CD4-positive, alpha-beta T cell treated with Interleukin-4 for 4 hours (primary cell): ENCODE measurements at regions not wholly inside any gene's neighbourhood (a gene's known extent, or its start where the extent isn't known, plus 50 kb on each side); places are given as distances from the start of the nearest gene placed in this dataset.

Source experiments
- DNase-seq: peaks from one replicate; pipeline ENCODE4 v3.0.0-alpha.2; 2020

- no peak for DNase-seq
These were observed 300.4 kb downstream of the DTWD2 start for GRCh38 chr5:118687661-118688621.

GRCh38 chr5:118687100-118687499, 301.2 kb downstream of the DTWD2 start:
- DNase-seq, result no peak

GRCh38 chr5:118681655-118682054, 306.7 kb downstream of the DTWD2 start:
- DNase-seq, result no peak

- no peak for DNase-seq
These were observed 308.9 kb downstream of the DTWD2 start for GRCh38 chr5:118679264-118679940.

- no peak for DNase-seq
These were observed 309.6 kb downstream of the DTWD2 start for GRCh38 chr5:118678746-118679145.

- no peak for DNase-seq
These were observed 313.1 kb downstream of the DTWD2 start for GRCh38 chr5:118675247-118675646.

- no peak for DNase-seq
These were observed 330.8 kb downstream of the DTWD2 start for GRCh38 chr5:118657576-118657975.

- no peak for DNase-seq
These were observed 334.5 kb downstream of the DTWD2 start for GRCh38 chr5:118653872-118654271.

- DNase-seq, result no peak
These were observed 335.2 kb downstream of the DTWD2 start for GRCh38 chr5:118653183-118653582.

GRCh38 chr5:118651002-118651401, 337.3 kb downstream of the DTWD2 start:
- no peak for DNase-seq

- DNase-seq, result no peak
These were observed 340.8 kb downstream of the DTWD2 start for GRCh38 chr5:118647587-118647986.

- DNase-seq, result no peak
These were observed 341.4 kb downstream of the DTWD2 start for GRCh38 chr5:118646917-118647316.

GRCh38 chr5:118637947-118638670, 350.2 kb downstream of the DTWD2 start:
- no peak for DNase-seq

GRCh38 chr5:118628660-118629354, 359.5 kb downstream of the DTWD2 start:
- DNase-seq, result no peak

- DNase-seq, result no peak
These were observed 368.1 kb downstream of the DTWD2 start for GRCh38 chr5:118620233-118620632.

GRCh38 chr5:118619823-118620222, 368.5 kb downstream of the DTWD2 start:
- no peak for DNase-seq

- DNase-seq, result no peak
These were observed 372.1 kb downstream of the DTWD2 start for GRCh38 chr5:118616281-118616680.

- no peak for DNase-seq
These were observed 373.5 kb downstream of the DTWD2 start for GRCh38 chr5:118614731-118615456.

GRCh38 chr5:118611332-118611945, 376.9 kb downstream of the DTWD2 start:
- no peak for DNase-seq

- DNase-seq, result no peak
These were observed 381.4 kb downstream of the DTWD2 start for GRCh38 chr5:118606940-118607339.

GRCh38 chr5:118605761-118606160, 382.6 kb downstream of the DTWD2 start:
- no peak for DNase-seq

GRCh38 chr5:118604106-118604505, 384.2 kb downstream of the DTWD2 start:
- no peak for DNase-seq
